ENCODE measurements at regions not wholly inside any gene's neighbourhood (a gene's known extent, or its start where the extent isn't known, plus 50 kb on each side); places are given as distances from the start of the nearest gene placed in this dataset.
"Not testable (repeated sequence)": the region's sequence is repeated elsewhere in the genome, so short reads cannot be mapped to it uniquely, and the experiment has no call there.

DNA sequence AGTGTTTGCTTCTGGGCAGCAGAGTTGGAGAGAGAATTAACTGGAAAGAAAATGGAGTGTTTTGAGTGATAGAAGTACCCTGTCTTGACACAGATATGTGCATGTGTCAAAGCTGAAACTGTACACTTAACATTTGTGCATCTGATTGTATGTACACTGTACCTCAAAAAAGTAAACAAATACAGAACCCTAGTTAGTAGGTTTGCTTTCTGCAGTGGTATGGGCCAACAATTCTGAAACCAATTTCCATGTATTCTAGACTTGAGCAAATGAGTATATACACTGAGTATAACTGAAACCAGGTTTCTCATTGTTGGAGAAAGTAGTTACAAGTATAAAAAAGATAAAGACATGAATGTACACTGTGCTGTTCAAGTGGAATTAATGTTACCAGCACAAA, 52.4 kb downstream of the ELAPOR2 start:
- no peaks in the 10 kb centered on the region for H3K4me1 ChIP-seq (ENCODE audit: insufficient read depth)
- no peak overlapping the region for H3K27ac ChIP-seq (ENCODE audit: low read depth)
- H3K36me3 ChIP-seq (ENCODE audit: insufficient read depth) = no peaks in the 10 kb centered on the region
- no peak for DNase-seq (ENCODE audit: extremely low spot score)
- H3K4me3 ChIP-seq (ENCODE audit: low read depth, low read length) = no peak overlapping the region

DNA sequence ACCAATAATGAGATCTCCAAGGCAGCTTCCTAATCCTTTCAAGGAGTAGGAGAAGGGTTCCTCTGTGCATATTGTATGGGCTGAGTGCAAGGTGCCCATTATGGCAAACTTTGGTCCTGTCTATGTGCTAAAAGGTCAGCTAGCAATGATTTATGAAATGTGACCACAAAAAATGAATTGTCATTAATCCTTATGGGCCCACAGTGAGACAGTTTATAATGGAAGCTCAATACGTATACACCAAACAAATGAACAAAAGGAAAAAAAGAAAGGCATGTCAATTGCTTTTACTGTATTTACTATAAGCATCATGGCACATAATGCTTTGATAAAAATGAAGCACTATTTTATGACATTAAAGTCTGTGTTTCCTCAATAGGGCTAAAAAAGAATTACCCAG, 54.5 kb downstream of the ELAPOR2 start:
- no peak overlapping the region for H3K27ac ChIP-seq (ENCODE audit: low read depth)
- H3K4me1 ChIP-seq (ENCODE audit: insufficient read depth) = no peaks in the 10 kb centered on the region
- no peaks in the 10 kb centered on the region for H3K36me3 ChIP-seq (ENCODE audit: insufficient read depth)
- 82% methylated on average over 1 of the region's 1 CpG for WGBS
- H3K4me3 ChIP-seq (ENCODE audit: low read depth, low read length) = no peak overlapping the region
- no peak for DNase-seq (ENCODE audit: extremely low spot score)

DNA sequence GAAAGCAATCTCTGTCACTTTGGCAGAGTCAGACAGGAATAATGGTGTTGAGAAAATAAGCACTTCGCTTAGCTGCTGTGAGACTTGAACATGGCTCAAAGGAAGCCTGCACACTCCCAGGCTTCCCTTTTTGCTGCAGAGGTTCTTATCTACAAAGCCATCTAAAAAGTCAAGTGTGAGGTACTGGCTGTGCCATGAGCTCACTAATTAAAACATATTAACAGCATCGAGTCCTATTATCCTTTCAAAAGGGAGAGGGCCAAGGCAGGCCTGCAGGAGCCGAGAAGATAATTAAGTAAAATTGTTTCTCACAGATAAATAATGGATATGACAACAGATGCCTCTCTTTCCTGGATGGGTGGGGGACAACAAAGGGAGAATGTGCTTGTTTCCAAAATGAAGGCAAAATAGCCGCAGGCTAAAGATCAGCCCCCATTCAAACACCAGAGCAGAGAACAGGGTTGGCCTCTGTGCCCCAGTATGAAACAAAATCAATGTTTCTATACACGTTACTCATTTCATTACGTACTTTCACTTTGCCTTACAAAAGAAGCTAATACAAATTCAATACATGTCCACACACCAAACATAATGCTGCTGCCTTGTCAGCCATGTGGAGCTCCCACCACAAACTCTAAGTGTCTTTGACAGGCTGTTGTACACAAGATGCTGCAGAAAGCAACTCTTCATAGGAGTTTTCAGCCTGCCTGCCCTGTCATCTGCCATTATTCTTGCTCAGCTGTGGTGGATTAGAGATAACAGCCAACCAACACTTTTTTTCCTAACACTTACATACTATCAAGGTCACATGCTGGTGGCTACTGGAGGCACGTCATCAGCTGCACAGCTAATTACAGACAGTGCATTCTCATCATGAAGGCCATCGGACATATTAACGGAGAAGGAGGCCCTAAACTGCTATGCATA, 55.3 kb downstream of the ELAPOR2 start:
- Histone ChIP-seq H3K27ac (ENCODE audit: low read depth) (no peak overlapping the region), H3K4me1 (ENCODE audit: insufficient read depth) (no peaks in the 10 kb centered on the region), H3K4me3 (ENCODE audit: low read depth, low read length) (no peak overlapping the region), H3K36me3 (ENCODE audit: insufficient read depth) (no peaks in the 10 kb centered on the region)
- 51% methylated on average over 9 of the region's 9 CpGs for WGBS
- no peak for DNase-seq (ENCODE audit: extremely low spot score)

DNA sequence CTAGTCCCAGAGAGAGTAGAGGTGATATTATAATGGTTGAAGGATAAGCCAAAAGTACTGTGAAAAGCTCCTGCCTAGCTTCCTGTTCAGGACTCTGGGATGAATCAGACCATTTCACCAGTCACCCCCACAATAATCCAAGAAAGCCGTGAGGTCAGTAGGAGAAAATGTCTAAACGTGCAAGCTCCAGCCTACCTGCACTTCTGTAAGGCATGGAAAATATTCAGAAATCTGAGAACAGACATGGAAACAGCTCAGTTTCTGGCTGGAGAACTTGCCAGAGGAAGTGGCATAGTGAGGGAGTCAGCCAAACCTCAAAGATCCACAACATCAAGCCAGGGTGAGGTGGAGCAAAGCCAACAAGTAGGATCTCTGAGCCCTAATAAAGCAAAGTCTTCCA, 58.2 kb downstream of the ELAPOR2 start:
- Histone ChIP-seq H3K4me1 (ENCODE audit: insufficient read depth) (no peaks in the 10 kb centered on the region), H3K36me3 (ENCODE audit: insufficient read depth) (no peaks in the 10 kb centered on the region), H3K4me3 (ENCODE audit: low read depth, low read length) (no peak overlapping the region), H3K27ac (ENCODE audit: low read depth) (no peak overlapping the region)
- WGBS = 62% methylated on average over 2 of the region's 2 CpGs
- no peak for DNase-seq (ENCODE audit: extremely low spot score)

DNA sequence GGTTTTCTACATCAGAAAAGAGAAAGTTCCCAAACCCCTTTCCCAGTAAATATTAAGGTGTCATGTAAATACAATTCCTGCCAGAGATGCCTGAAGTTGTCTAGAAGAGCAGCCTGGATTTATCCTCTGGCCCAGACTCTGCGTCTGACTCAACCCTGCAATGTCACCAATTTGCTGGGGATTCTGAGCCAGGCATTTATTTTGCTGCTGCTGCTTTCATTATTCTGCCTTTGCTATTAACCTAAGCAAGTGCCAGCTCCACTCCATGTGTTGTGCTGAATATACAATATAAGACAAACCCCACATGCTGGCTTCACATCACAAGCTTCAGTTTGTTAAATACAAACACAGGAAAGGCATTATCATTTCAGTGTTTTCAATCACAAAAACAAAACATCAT, 59.1 kb downstream of the ELAPOR2 start:
- WGBS = 17% methylated on average over 1 of the region's 1 CpG
- no peak for DNase-seq (ENCODE audit: extremely low spot score)
- Histone ChIP-seq H3K36me3 (ENCODE audit: insufficient read depth) (no peaks in the 10 kb centered on the region), H3K4me3 (ENCODE audit: low read depth, low read length) (no peak overlapping the region), H3K4me1 (ENCODE audit: insufficient read depth) (no peaks in the 10 kb centered on the region), H3K27ac (ENCODE audit: low read depth) (no peak overlapping the region)

DNA sequence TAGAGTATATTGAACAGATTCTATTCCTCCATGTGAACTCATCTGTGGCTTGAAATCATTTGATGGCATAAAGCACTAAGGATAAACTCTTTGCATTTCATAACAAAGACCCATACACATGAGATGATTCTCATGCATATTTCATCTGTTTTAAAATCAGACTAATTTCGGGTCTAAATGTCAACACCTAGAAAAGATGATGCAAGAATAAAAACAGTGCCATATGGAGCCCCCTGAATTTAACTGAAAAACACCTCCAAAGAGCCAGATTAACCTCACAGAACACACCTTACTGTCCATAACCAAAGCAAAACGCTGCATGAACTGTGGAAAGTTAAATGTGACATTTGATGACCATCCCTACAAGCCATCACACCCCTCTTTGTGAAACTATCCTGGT, 59.7 kb downstream of the ELAPOR2 start:
- H3K36me3 ChIP-seq (ENCODE audit: insufficient read depth) = no peaks in the 10 kb centered on the region
- no peaks in the 10 kb centered on the region for H3K4me1 ChIP-seq (ENCODE audit: insufficient read depth)
- no peak overlapping the region for H3K4me3 ChIP-seq (ENCODE audit: low read depth, low read length)
- H3K27ac ChIP-seq (ENCODE audit: low read depth) = no peak overlapping the region
- DNase-seq (ENCODE audit: extremely low spot score) = no peak
- WGBS = 69% methylated on average over 2 of the region's 2 CpGs

DNA sequence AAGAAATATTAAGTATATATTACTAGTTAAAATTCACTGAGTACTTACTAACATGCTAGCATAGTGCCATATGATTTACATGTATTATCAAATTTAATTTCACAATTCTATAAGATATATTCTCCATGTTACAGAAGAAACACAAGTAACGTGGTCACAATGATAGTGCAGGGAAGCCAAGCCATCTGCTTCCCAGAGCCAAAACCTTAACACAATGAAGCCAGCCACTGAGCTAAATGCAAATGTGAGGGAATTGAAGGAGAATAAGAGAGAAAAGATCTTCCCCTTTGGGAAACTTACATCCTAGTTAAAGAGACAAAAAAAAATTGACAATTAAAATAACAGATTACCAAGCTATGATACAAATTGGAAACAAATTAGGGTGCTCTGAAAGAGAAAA, 63.6 kb downstream of the ELAPOR2 start:
- WGBS = 79% methylated on average over 1 of the region's 1 CpG
- no peaks in the 10 kb centered on the region for H3K36me3 ChIP-seq (ENCODE audit: insufficient read depth)
- no peaks in the 10 kb centered on the region for H3K4me1 ChIP-seq (ENCODE audit: insufficient read depth)
- no peak overlapping the region for H3K4me3 ChIP-seq (ENCODE audit: low read depth, low read length)
- DNase-seq (ENCODE audit: extremely low spot score) = no peak
- no peak overlapping the region for H3K27ac ChIP-seq (ENCODE audit: low read depth)

DNA sequence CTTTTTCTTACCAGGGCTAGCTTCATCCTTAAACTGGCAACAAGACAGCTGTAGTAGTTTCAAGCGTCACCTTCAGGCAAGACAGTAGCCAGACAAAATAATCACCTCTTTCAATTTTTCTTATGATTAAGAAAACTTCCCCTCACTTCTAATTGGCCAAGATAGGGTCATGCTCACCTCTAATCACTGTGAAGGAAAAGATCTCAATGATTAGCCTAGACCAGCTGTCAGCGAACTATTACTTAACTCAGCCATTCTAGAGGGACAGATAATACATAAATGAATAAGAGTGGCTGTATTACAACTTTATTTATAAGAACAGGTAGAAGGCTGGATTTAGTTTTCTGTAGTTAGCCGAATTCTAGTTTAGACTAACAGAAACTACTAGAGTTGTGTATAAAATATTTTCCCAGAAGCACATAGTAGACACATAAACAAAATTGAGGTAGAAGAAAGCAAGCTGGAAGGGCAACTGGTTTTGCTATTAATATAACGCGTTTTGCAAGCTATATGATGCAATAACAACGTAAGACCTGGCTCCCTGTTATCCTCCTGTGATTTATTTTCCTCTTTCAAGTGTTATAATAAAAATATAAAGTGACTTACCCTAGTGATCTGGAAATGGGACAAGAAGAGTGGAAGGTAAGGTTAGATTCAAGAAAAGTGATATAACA, 64.3 kb downstream of the ELAPOR2 start:
- H3K4me1 ChIP-seq (ENCODE audit: insufficient read depth) = no peaks in the 10 kb centered on the region
- no peaks in the 10 kb centered on the region for H3K36me3 ChIP-seq (ENCODE audit: insufficient read depth)
- H3K27ac ChIP-seq (ENCODE audit: low read depth) = no peak overlapping the region
- WGBS = 71% methylated on average over 6 of the region's 6 CpGs
- H3K4me3 ChIP-seq (ENCODE audit: low read depth, low read length) = no peak overlapping the region
- no peak for DNase-seq (ENCODE audit: extremely low spot score)

DNA sequence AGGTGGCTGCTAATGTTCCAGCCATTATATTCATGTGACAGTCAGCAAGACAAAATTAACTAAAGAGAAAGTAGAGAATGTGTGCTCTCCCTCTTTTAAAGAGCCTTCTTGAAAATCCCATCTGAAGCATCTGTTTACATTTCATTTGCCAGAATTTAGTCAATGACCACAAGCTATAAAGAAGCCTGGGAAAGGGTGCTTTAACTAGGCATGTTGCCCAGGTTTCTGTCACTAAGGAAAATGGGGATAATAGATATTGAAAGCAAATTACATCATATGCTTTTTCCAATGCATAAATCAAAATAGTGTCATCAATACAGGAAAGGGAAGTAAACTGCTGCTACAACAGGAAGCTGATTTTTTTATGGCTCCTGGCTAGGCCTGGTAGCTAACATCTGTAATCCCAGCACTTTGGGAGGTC, 67.7 kb downstream of the ELAPOR2 start:
- Histone ChIP-seq H3K36me3 (ENCODE audit: insufficient read depth) (no peaks in the 10 kb centered on the region), H3K4me1 (ENCODE audit: insufficient read depth) (no peaks in the 10 kb centered on the region), H3K4me3 (ENCODE audit: low read depth, low read length) (no peak overlapping the region), H3K27ac (ENCODE audit: low read depth) (no peak overlapping the region)
- DNase-seq (ENCODE audit: extremely low spot score) = no peak

DNA sequence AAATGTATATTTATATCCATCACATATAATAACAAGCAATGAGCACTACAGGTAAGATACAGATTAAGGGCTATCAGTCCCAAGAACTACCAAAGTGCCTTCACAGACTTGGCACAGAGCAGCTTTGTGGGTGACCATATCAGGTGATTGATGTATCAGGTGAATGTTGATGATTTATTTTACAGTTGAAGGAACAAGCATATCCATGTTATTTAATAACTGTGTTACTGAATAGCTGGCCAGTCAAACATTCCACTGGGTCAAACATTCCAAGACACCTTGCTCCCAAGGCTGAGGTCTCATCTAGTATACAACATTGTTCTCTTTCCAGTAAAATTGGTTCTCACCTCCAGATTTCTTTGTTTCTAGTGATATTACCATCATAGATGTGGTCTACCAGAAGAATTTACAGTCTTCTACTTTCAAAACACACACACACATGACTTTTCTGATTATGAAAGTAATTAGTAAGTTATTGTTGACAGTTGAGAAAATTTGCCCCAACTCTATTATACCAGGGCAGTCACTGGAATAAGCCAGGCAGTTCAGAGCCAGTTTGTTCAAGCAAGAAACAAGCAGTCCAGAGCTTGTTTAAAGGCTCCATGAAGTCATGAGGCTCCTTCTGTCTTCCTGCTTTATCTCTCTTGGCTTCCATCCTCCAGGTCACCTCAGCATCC, 68.2 kb downstream of the ELAPOR2 start:
- H3K4me1 ChIP-seq (ENCODE audit: insufficient read depth) = no peaks in the 10 kb centered on the region
- no peak overlapping the region for H3K4me3 ChIP-seq (ENCODE audit: low read depth, low read length)
- DNase-seq (ENCODE audit: extremely low spot score) = no peak
- H3K36me3 ChIP-seq (ENCODE audit: insufficient read depth) = no peaks in the 10 kb centered on the region
- no peak overlapping the region for H3K27ac ChIP-seq (ENCODE audit: low read depth)

DNA sequence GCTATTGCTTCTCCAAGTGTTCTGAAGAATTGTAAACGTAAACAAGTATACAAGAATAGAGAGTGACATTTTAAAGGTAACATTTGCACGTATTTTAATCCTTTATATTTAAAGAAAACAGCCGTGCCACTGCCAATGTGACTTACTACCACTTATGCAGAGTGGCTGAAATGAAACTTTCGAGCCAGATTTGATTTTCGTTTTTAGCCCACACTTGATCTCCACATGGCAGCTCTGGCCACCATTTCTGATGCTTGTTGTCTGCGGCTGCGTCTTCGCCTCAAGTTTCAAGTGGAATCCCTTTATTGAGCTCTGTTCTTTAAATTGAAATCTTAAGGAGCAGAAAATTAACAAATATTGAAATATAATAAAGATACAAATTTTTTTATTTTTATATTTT, 70.0 kb downstream of the ELAPOR2 start:
- Histone ChIP-seq H3K36me3 (ENCODE audit: insufficient read depth) (no peaks in the 10 kb centered on the region), H3K4me3 (ENCODE audit: low read depth, low read length) (no peak overlapping the region), H3K27ac (ENCODE audit: low read depth) (no peak overlapping the region), H3K4me1 (ENCODE audit: insufficient read depth) (no peaks in the 10 kb centered on the region)
- 90% methylated on average over 8 of the region's 8 CpGs for WGBS
- no peak for DNase-seq (ENCODE audit: extremely low spot score)

DNA sequence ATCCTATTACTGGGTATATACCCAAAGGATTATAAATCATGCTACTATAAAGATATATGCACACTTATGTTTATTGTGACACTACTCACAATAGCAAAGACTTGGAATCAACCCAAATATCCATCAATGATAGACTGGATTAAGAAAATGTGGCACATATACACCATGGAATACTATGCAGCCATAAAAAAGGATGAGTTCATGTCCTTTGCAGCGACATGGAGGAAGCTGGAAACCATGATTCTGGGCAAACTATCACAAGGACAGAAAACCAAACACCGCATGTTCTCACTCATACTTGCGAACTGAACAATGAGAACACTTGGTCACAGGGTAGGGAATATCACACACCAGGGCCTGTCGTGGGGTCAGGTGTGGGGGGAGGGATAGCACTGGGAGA, 71.6 kb downstream of the ELAPOR2 start:
- H3K36me3 ChIP-seq (ENCODE audit: insufficient read depth); H3K4me1 ChIP-seq (ENCODE audit: insufficient read depth); DNase-seq (ENCODE audit: extremely low spot score); H3K27ac ChIP-seq (ENCODE audit: low read depth); H3K4me3 ChIP-seq (ENCODE audit: low read depth, low read length): not testable (repeated sequence)
- WGBS = 96% methylated on average over 4 of the region's 4 CpGs

DNA sequence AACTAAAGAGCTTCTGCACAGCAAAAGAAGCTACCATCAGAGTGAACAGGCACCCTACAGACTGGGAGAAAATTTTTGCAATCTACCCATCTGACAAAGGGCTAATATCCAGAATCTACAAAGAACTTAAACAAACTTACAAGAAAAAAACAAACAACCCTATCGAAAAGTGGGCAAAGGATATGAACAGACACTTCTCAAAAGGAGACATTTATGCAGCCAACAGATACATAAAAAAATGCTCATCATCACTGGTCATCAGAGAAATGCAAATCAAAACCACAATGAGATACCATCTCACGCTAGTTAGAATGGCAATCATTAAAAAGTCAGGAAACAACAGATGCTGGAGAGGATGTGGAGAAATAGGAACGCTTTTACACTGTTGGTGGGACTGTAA, 72.1 kb downstream of the ELAPOR2 start:
- not testable (repeated sequence) for DNase-seq (ENCODE audit: extremely low spot score); H3K4me3 ChIP-seq (ENCODE audit: low read depth, low read length)
- WGBS = 85% methylated on average over 3 of the region's 3 CpGs

DNA sequence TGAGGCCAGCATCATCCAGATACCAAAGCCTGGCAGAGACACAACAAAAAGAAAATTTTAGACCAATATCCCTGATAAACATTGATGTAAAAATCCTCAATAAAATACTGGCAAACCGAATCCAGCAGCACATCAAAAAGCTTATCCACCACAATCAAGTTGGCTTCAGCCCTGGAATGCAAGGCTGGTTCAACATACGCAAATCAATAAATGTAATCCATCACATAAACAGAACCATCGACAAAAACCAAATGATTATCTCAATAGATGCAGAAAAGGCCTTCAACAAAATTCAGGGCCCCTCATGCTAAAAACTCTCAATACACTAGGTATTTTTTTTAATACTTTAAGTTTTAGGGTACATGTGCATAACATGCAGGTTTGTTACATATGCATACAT, 74.1 kb downstream of the ELAPOR2 start:
- not testable (repeated sequence) for H3K36me3 ChIP-seq (ENCODE audit: insufficient read depth); H3K4me3 ChIP-seq (ENCODE audit: low read depth, low read length); H3K4me1 ChIP-seq (ENCODE audit: insufficient read depth); DNase-seq (ENCODE audit: extremely low spot score); H3K27ac ChIP-seq (ENCODE audit: low read depth)
- WGBS = 82% methylated on average over 3 of the region's 3 CpGs

More for the DNA sequence above, 72.1 kb downstream of the ELAPOR2 start:
- not testable (repeated sequence) for H3K36me3 ChIP-seq (ENCODE audit: insufficient read depth); H3K27ac ChIP-seq (ENCODE audit: low read depth); H3K4me1 ChIP-seq (ENCODE audit: insufficient read depth)
